Liver (tissue), 8 donors: ENCODE measurements at regions not wholly inside any gene's neighbourhood (a gene's known extent, or its start where the extent isn't known, plus 50 kb on each side); places are given as distances from the start of the nearest gene placed in this dataset.

Source experiments
- DNase-seq: peaks from one replicate; pipeline ENCODE4 v3.0.0-alpha.2; 2017; ENCODE audit warnings: low spot score
- H3K27ac ChIP-seq, 2 donors: one replicate each; pipeline ENCODE4 v1.7.0; 2013; ENCODE audit warnings: inconsistent platforms in 2 of 2, low read length in 2 of 2, control low read depth in 1 of 2, low read depth in 1 of 2, mild to moderate bottlenecking in 1 of 2
- H3K27me3 ChIP-seq, 4 donors: one replicate each; pipeline versions ENCODE4 v1.6.1 to v1.7.0; 2013; ENCODE audit warnings: low read length in 3 of 4, inconsistent platforms in 1 of 4, mild to moderate bottlenecking in 1 of 4, moderate library complexity in 1 of 4; ENCODE audit not compliant: control insufficient read depth in 4 of 4, insufficient read depth in 4 of 4
- H3K36me3 ChIP-seq, 4 donors: one replicate each; pipeline versions ENCODE4 v1.6.1 to v1.7.0; 2013; ENCODE audit warnings: low read length in 3 of 4, mild to moderate bottlenecking in 3 of 4, low read depth in 1 of 4, moderate library complexity in 1 of 4; ENCODE audit not compliant: control insufficient read depth in 4 of 4, insufficient read depth in 3 of 4
- H3K4me1 ChIP-seq, 4 donors: one replicate each; pipeline versions ENCODE4 v1.6.1 to v1.7.0; 2013; ENCODE audit warnings: low read length in 3 of 4, mild to moderate bottlenecking in 3 of 4, moderate library complexity in 1 of 4; ENCODE audit not compliant: control insufficient read depth in 4 of 4, insufficient read depth in 4 of 4
- H3K4me3 ChIP-seq, 3 donors: one replicate each; pipeline versions ENCODE4 v1.6.1 to v1.7.0; 2013; ENCODE audit warnings: low read length in 3 of 3, control low read depth in 1 of 3, low read depth in 1 of 3, mild to moderate bottlenecking in 1 of 3
- H3K9ac ChIP-seq, 2 donors: one replicate each; pipeline ENCODE4 v1.7.0; 2013; ENCODE audit warnings: low read length in 2 of 2, mild to moderate bottlenecking in 2 of 2, moderate library complexity in 2 of 2, control low read depth in 1 of 2, low read depth in 1 of 2
- H3K9me3 ChIP-seq, 4 donors: one replicate each; pipeline versions ENCODE4 v1.6.1 to v1.7.0; 2013; ENCODE audit warnings: low read length in 3 of 4; ENCODE audit not compliant: control insufficient read depth in 4 of 4
- CTCF ChIP-seq: fragments of 150-350 bp; IDR thresholded peaks from 2 replicates; pipeline ENCODE4 v1.5.1; 2017; ENCODE audit warnings: improper control_type of control experiment, low read depth, low read length; ENCODE audit not compliant: missing input control
- EGR1 ChIP-seq, 2 donors: IDR thresholded peaks; 2 replicates each; pipeline ENCODE4 v1.6.1; 2016 to 2018; ENCODE audit warnings: antibody characterized with exemption in 2 of 2, low read depth in 2 of 2
- FOXA1 ChIP-seq: IDR thresholded peaks from 2 replicates; pipeline ENCODE4 v1.6.1; 2016; ENCODE audit warnings: antibody characterized with exemption
- FOXA2 ChIP-seq: IDR thresholded peaks from 2 replicates; pipeline ENCODE4 v1.6.1; 2016; ENCODE audit warnings: antibody characterized with exemption
- GABPA ChIP-seq, 2 donors: IDR thresholded peaks in 1 of 2; conservative IDR thresholded peaks in 1 of 2; 2 replicates each; pipeline ENCODE4 v1.6.1; 2016; ENCODE audit warnings: antibody characterized with exemption in 2 of 2, mild to moderate bottlenecking in 1 of 2, moderate library complexity in 1 of 2
- HNF4A ChIP-seq, 2 donors: conservative IDR thresholded peaks; 2 replicates each; pipeline ENCODE4 v1.6.1; 2016; ENCODE audit warnings: antibody characterized with exemption in 2 of 2, mild to moderate bottlenecking in 2 of 2
- HNF4G ChIP-seq: IDR thresholded peaks from 2 replicates; pipeline ENCODE4 v1.6.1; 2016; ENCODE audit warnings: antibody characterized with exemption
- JUND ChIP-seq, 2 donors: IDR thresholded peaks; 2 replicates each; pipeline ENCODE4 v1.6.1; 2016; ENCODE audit warnings: antibody characterized with exemption in 2 of 2
- MAX ChIP-seq: IDR thresholded peaks from 2 replicates; pipeline ENCODE4 v1.6.1; 2016; ENCODE audit warnings: antibody characterized with exemption
- NR2F2 ChIP-seq: IDR thresholded peaks from 2 replicates; pipeline ENCODE4 v1.6.1; 2016; ENCODE audit warnings: antibody characterized with exemption
- RAD21 ChIP-seq, 2 donors: IDR thresholded peaks; 2 replicates each; pipeline ENCODE4 v1.6.1; 2016; ENCODE audit warnings: antibody characterized with exemption in 2 of 2, mild to moderate bottlenecking in 2 of 2
- RXRA ChIP-seq, 2 donors: IDR thresholded peaks; 2 replicates each; pipeline ENCODE4 v1.6.1; 2017 to 2018; ENCODE audit warnings: antibody characterized with exemption in 2 of 2, mild to moderate bottlenecking in 1 of 2
- SP1 ChIP-seq: IDR thresholded peaks from 2 replicates; pipeline ENCODE4 v1.6.1; 2018; ENCODE audit warnings: antibody characterized with exemption, mild to moderate bottlenecking
- TAF1 ChIP-seq: conservative IDR thresholded peaks from 2 replicates; pipeline ENCODE4 v1.6.1; 2016; ENCODE audit warnings: antibody characterized with exemption, mild to moderate bottlenecking
- YY1 ChIP-seq: IDR thresholded peaks from 2 replicates; pipeline ENCODE4 v1.6.1; 2016; ENCODE audit warnings: antibody characterized with exemption, mild to moderate bottlenecking
- ZBTB33 ChIP-seq: IDR thresholded peaks from 2 replicates; pipeline ENCODE4 v1.6.1; 2016; ENCODE audit warnings: antibody characterized with exemption
- WGBS: extraction: QIAGEN DNeasy Blood & Tissue Kit; methylation state at CpG from one replicate; pipeline ENCODE4 v1.1.7; 2013; 5-methylcytosine and 5-hydroxymethylcytosine counted together
- donor health status: healthy.
- donor health status: healthy.
- donor health status: healthy.
- donor health status: healthy.
- donor health status: healthy.

GRCh38 chr6:109239160-109239559 is 143.1 kb downstream of the CD164 start:
- Histone ChIP-seq H3K9ac (no peak overlapping the region), H3K4me3 (no peak overlapping the region), H3K36me3 (no peaks in the 10 kb centered on the region), H3K4me1 (no peaks in the 10 kb centered on the region), H3K9me3 (no peaks in the 10 kb centered on the region), H3K27me3 (no peaks in the 10 kb centered on the region), H3K27ac (no peak overlapping the region)
- no peak for TF ChIP-seq ZBTB33
- no peak for TF ChIP-seq TAF1
- no peak for TF ChIP-seq HNF4A (conservative IDR thresholded peaks at IDR 0.05)
- no peak for DNase-seq
- WGBS, result 87% methylated on average over 2 of the region's 2 CpGs

GRCh38 chr6:109238396-109238795 is 143.1 kb downstream of the CEP57L1 start:
- Histone ChIP-seq H3K4me1 (no peaks in the 10 kb centered on the region), H3K27me3 (no peaks in the 10 kb centered on the region), H3K36me3 (no peaks in the 10 kb centered on the region), H3K27ac (no peak overlapping the region), H3K9me3 (no peaks in the 10 kb centered on the region), H3K4me3 (no peak overlapping the region), H3K9ac (no peak overlapping the region)
- WGBS, result 93% methylated on average over 3 of the region's 3 CpGs
- no peak for DNase-seq
- no peak for TF ChIP-seq FOXA2
- no peak for TF ChIP-seq RXRA (IDR thresholded peaks at IDR 0.05)
- TF ChIP-seq HNF4A (conservative IDR thresholded peaks at IDR 0.05), result no peak

- no peaks in the 10 kb centered on the region for H3K4me1 ChIP-seq
- 90% methylated on average over 11 of the region's 11 CpGs for WGBS
Observed at GRCh38 chr6:109237986-109238329, 142.7 kb downstream of the CEP57L1 start.

GRCh38 chr6:109237077-109237985 is 142.0 kb downstream of the CEP57L1 start:
- DNase-seq, result no peak
- WGBS, result 78% methylated on average over 12 of the region's 12 CpGs
- no peak overlapping the region for H3K9ac ChIP-seq
- H3K9me3 ChIP-seq, result no peaks in the 10 kb centered on the region
- H3K27ac ChIP-seq, result no peak overlapping the region
- no peaks in the 10 kb centered on the region for H3K36me3 ChIP-seq
- no peak overlapping the region for H3K4me3 ChIP-seq
- no peaks in the 10 kb centered on the region for H3K27me3 ChIP-seq
- no peaks in the 10 kb centered on the region for H3K4me1 ChIP-seq
- no peak for TF ChIP-seq GABPA (IDR thresholded peaks at IDR 0.05 in 1 of 2, conservative IDR thresholded peaks at IDR 0.05 in 1 of 2)
- TF ChIP-seq TAF1, result no peak
- no peak for TF ChIP-seq RAD21 (IDR thresholded peaks at IDR 0.05)
- TF ChIP-seq SP1, result no peak
- no peak for TF ChIP-seq EGR1 (IDR thresholded peaks at IDR 0.05; ENCODE audit: low read depth in 2 of 2)
- no peak for TF ChIP-seq NR2F2
- TF ChIP-seq JUND (IDR thresholded peaks at IDR 0.05), result no peak
- TF ChIP-seq YY1, result no peak
- no peak for TF ChIP-seq HNF4G
- no peak for TF ChIP-seq FOXA1
- no peak for TF ChIP-seq CTCF
- no peak for TF ChIP-seq MAX

More at GRCh38 chr6:109237986-109238329, 142.7 kb downstream of the CEP57L1 start:
- H3K9ac ChIP-seq, result no peak overlapping the region
- TF ChIP-seq MAX (no peak), SP1 (no peak), HNF4A (conservative IDR thresholded peaks at IDR 0.05) (no peak), FOXA2 (no peak), YY1 (no peak)
- no peak for DNase-seq
- no peaks in the 10 kb centered on the region for H3K27me3 ChIP-seq
- no peak overlapping the region for H3K27ac ChIP-seq
- no peaks in the 10 kb centered on the region for H3K9me3 ChIP-seq
- no peak overlapping the region for H3K4me3 ChIP-seq
- H3K36me3 ChIP-seq, result no peaks in the 10 kb centered on the region
